Activated CD8-positive, alpha-beta T cell treated with anti-CD3 and anti-CD28 coated beads for 36 hours (primary cell): ENCODE measurements at regions not wholly inside any gene's neighbourhood (a gene's known extent, or its start where the extent isn't known, plus 50 kb on each side); places are given as distances from the start of the nearest gene placed in this dataset.

ENCODE experiments used
- ATAC-seq: fragments of 200-7000 bp; cut with Tn5 transposase; one replicate; pipeline ENCODE4 v1.10.0; 2021; ENCODE audit warnings: mild to moderate bottlenecking, moderate library complexity
- CTCF ChIA-PET: fragments of 350-600 bp; sonication (Branson Sonifier 250); formaldehyde crosslinking; loops from one replicate; lab custom pipeline; 2021; ENCODE audit warnings: antibody characterized with exemption; lab: Charles Lee
- POLR2A ChIA-PET: fragments of 350-600 bp; sonication (Branson Sonifier 250); formaldehyde crosslinking; loops from one replicate; lab custom pipeline; 2021; ENCODE audit warnings: antibody characterized with exemption; lab: Charles Lee
- DNase-seq: peaks from one replicate; pipeline ENCODE4 v3.0.0-alpha.2; 2020
- H3K27ac Mint-ChIP-seq: one replicate; pipeline ENCODE4 v1.8.0; 2021; ENCODE audit warnings: mild to moderate bottlenecking, mixed read lengths
- H3K27me3 Mint-ChIP-seq: one replicate; pipeline ENCODE4 v1.8.0; 2021; ENCODE audit warnings: mixed read lengths
- H3K36me3 Mint-ChIP-seq: one replicate; pipeline ENCODE4 v1.8.0; 2021; ENCODE audit warnings: low read depth, mixed read lengths
- H3K4me1 Mint-ChIP-seq: one replicate; pipeline ENCODE4 v1.8.0; 2021; ENCODE audit warnings: low read depth, mixed read lengths
- H3K4me3 Mint-ChIP-seq: one replicate; pipeline ENCODE4 v1.8.0; 2021; ENCODE audit warnings: mild to moderate bottlenecking, moderate library complexity, mixed read lengths
- H3K9me3 Mint-ChIP-seq: one replicate; pipeline ENCODE4 v1.8.0; 2021; ENCODE audit warnings: mixed read lengths
- CTCF ChIP-seq: fragments of 200-600 bp; IDR thresholded peaks from one replicate; pipeline ENCODE4 v1.8.0; 2022; ENCODE audit warnings: antibody characterized with exemption, mild to moderate bottlenecking
- intact Hi-C: fragments of 100-400 bp; cut with micrococcal nuclease; formaldehyde crosslinking; loops from one replicate; pipeline ENCODE4 v1.10.0; 2022

- no peak overlapping the region for H3K27ac Mint-ChIP-seq
- H3K4me3 Mint-ChIP-seq: no peak overlapping the region
- H3K36me3 Mint-ChIP-seq: no peaks in the 10 kb centered on the region
- ATAC-seq (no peak), DNase-seq (no peak)
- POLR2A ChIA-PET: no interaction called here
- no peaks in the 10 kb centered on the region for H3K4me1 Mint-ChIP-seq
- intact Hi-C loops: no loop called here
- peaks cover 13% of the 10 kb centered on the region for H3K9me3 Mint-ChIP-seq
- CTCF ChIA-PET: no interaction called here
- no peaks in the 10 kb centered on the region for H3K27me3 Mint-ChIP-seq
- TF ChIP-seq CTCF: no peak
These were observed 228.1 kb upstream of the C11orf87 start for GRCh38 chr11:109193880-109194279.

GRCh38 chr11:109196016-109196415 is 226.0 kb upstream of the C11orf87 start:
- Mint-ChIP-seq H3K4me1 (no peaks in the 10 kb centered on the region), H3K4me3 (no peak overlapping the region), H3K36me3 (no peaks in the 10 kb centered on the region), H3K27ac (no peak overlapping the region), H3K27me3 (no peaks in the 10 kb centered on the region), H3K9me3 (peaks cover 7% of the 10 kb centered on the region)
- ChIA-PET POLR2A (no interaction called here), CTCF (no interaction called here)
- no peak for TF ChIP-seq CTCF
- ATAC-seq (no peak), DNase-seq (no peak)
- intact Hi-C loops: no loop called here

- ATAC-seq (no peak), DNase-seq (no peak)
- H3K27me3 Mint-ChIP-seq: no peaks in the 10 kb centered on the region
- peaks cover 2% of the 10 kb centered on the region for H3K9me3 Mint-ChIP-seq
- TF ChIP-seq CTCF: no peak
- no peaks in the 10 kb centered on the region for H3K36me3 Mint-ChIP-seq
- H3K4me3 Mint-ChIP-seq: no peak overlapping the region
- H3K4me1 Mint-ChIP-seq: no peaks in the 10 kb centered on the region
- POLR2A ChIA-PET: no interaction called here
- intact Hi-C loops: no loop called here
- no peak overlapping the region for H3K27ac Mint-ChIP-seq
- CTCF ChIA-PET: no interaction called here
These were observed 224.3 kb upstream of the C11orf87 start for GRCh38 chr11:109197656-109198055.

GRCh38 chr11:109203176-109203575 is 218.8 kb upstream of the C11orf87 start:
- TF ChIP-seq CTCF: no peak
- CTCF ChIA-PET: no interaction called here
- intact Hi-C loops: no loop called here
- peaks cover 6% of the 10 kb centered on the region for H3K9me3 Mint-ChIP-seq
- POLR2A ChIA-PET: no interaction called here
- no peak overlapping the region for H3K4me3 Mint-ChIP-seq
- no peak for DNase-seq
- no peak for ATAC-seq
- no peaks in the 10 kb centered on the region for H3K27me3 Mint-ChIP-seq
- H3K36me3 Mint-ChIP-seq: no peaks in the 10 kb centered on the region
- no peak overlapping the region for H3K27ac Mint-ChIP-seq
- no peaks in the 10 kb centered on the region for H3K4me1 Mint-ChIP-seq

GRCh38 chr11:109205312-109205711 is 216.7 kb upstream of the C11orf87 start:
- ATAC-seq (no peak), DNase-seq (no peak)
- CTCF ChIA-PET: no interaction called here
- Mint-ChIP-seq H3K4me3 (no peak overlapping the region), H3K36me3 (no peaks in the 10 kb centered on the region), H3K27ac (no peak overlapping the region), H3K9me3 (peaks cover 6% of the 10 kb centered on the region), H3K27me3 (no peaks in the 10 kb centered on the region), H3K4me1 (no peaks in the 10 kb centered on the region)
- intact Hi-C loops: no loop called here
- TF ChIP-seq CTCF: no peak
- POLR2A ChIA-PET: no interaction called here
